H1 (cell line): ENCODE measurements at regions not wholly inside any gene's neighbourhood (a gene's known extent, or its start where the extent isn't known, plus 50 kb on each side); places are given as distances from the start of the nearest gene placed in this dataset.

Source experiments
- ATF2 ChIP-seq: IDR thresholded peaks from 2 replicates; pipeline ENCODE4 v1.6.1; 2012; ENCODE audit warnings: low read length, inconsistent platforms
- PHF8 ChIP-seq: fragments of 200-600 bp; sonication (generic); conservative IDR thresholded peaks from 2 replicates; pipeline ENCODE4 v1.7.1; 2012; ENCODE audit warnings: low read depth, mild to moderate bottlenecking, inconsistent platforms, low read length, moderate library complexity
- POLR2A ChIP-seq, 2 experiments: IDR thresholded peaks; 1 replicate in 1 of 2; 2 replicates in 1 of 2; pipeline ENCODE4 v1.6.1; 2011; ENCODE audit warnings: low read depth in 2 of 2, low read length in 2 of 2, mild to moderate bottlenecking in 2 of 2; ENCODE audit errors: control extremely low read depth in 1 of 2
- POU5F1 ChIP-seq: IDR thresholded peaks from 2 replicates; pipeline ENCODE4 v1.6.1; 2011; ENCODE audit warnings: low read depth, mild to moderate bottlenecking, low read length, moderate library complexity
- RAD21 ChIP-seq, 2 experiments: IDR thresholded peaks in 1 of 2; conservative IDR thresholded peaks in 1 of 2; 2 replicates each; pipeline ENCODE4 v1.6.1; 2011; ENCODE audit warnings: low read depth in 2 of 2, low read length in 2 of 2, improper control_type of control experiment in 1 of 2, inconsistent platforms in 1 of 2, mild to moderate bottlenecking in 1 of 2, moderate library complexity in 1 of 2
- RFX5 ChIP-seq: IDR thresholded peaks from 2 replicates; pipeline ENCODE4 v1.6.1; 2011; ENCODE audit warnings: low read depth, low read length, improper control_type of control experiment, borderline replicate concordance

- TF ChIP-seq RFX5: no peak
- no peak for TF ChIP-seq POU5F1
- TF ChIP-seq PHF8: no peak
- TF ChIP-seq ATF2: no peak
- TF ChIP-seq RAD21 (IDR thresholded peaks at IDR 0.05 in 1 of 2, conservative IDR thresholded peaks at IDR 0.05 in 1 of 2; ENCODE audit: low read depth in 2 of 2, low read length in 2 of 2): no peak
- TF ChIP-seq POLR2A (IDR thresholded peaks at IDR 0.05; ENCODE audit: control extremely low read depth in 1 of 2, low read depth in 2 of 2, low read length in 2 of 2): no peak
Observed at GRCh38 chr2:52956118-52956517, 811.5 kb upstream of the CHAC2 start.
